GM06990 (cell line): ENCODE measurements at regions not wholly inside any gene's neighbourhood (a gene's known extent, or its start where the extent isn't known, plus 50 kb on each side); places are given as distances from the start of the nearest gene placed in this dataset.

Experiments used
- DNase-seq: peaks from one replicate; pipeline ENCODE4 v3.0.0-alpha.2; 2011; ENCODE audit not compliant: insufficient read length; ENCODE audit errors: extremely low read depth
- H3K27me3 ChIP-seq: replicated peaks from 2 replicates; pipeline ENCODE4 v1.6.0; 2011; ENCODE audit warnings: low read length; ENCODE audit not compliant: control insufficient read depth, insufficient read depth
- H3K36me3 ChIP-seq: 2 replicates; pipeline ENCODE4 v1.5.1; 2011; ENCODE audit warnings: low read length; ENCODE audit not compliant: control insufficient read depth, insufficient read depth
- H3K4me3 ChIP-seq: replicated peaks from 2 replicates; pipeline ENCODE4 v1.5.1; 2011; ENCODE audit warnings: low read depth, mild to moderate bottlenecking, control low read depth, low read length
- CTCF ChIP-seq: IDR thresholded peaks from 2 replicates; pipeline ENCODE4 v1.5.1; 2011; ENCODE audit warnings: low read length, control low read depth, mild to moderate bottlenecking, inconsistent platforms; ENCODE audit not compliant: insufficient read depth, poor library complexity, severe bottlenecking

DNA sequence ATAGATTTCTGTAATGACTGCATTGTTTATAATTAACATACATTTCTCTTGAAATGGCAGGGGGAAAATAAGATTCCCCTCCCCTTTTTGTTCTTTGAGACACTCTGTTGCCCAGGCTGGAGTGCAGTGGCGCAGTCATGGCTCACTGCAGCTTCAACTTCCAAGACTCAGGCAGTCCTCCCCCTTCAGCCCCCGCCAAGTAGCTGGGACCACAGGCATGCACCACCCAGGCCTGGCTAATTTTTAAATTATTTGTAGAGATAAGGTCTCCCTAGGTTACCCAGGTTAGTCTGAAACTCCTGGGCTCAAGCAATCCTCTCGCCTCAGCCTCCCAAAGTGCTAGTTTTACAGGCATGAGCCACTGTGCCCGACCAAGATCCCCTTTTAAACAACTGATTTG lies 67.7 kb downstream of the KATNIP start:
- DNase-seq, result no peak
- Histone ChIP-seq H3K36me3 (no peaks in the 10 kb centered on the region; the same call in none of the 2 replicates), H3K4me3 (no peak overlapping the region), H3K27me3 (no peaks in the 10 kb centered on the region)
- no peak for TF ChIP-seq CTCF

GRCh38 chr16:27618165-27618564 lies 68.2 kb downstream of the KATNIP start:
- Histone ChIP-seq H3K27me3 (no peaks in the 10 kb centered on the region), H3K4me3 (no peak overlapping the region), H3K36me3 (no peaks in the 10 kb centered on the region; the same call in none of the 2 replicates)
- no peak for DNase-seq
- TF ChIP-seq CTCF, result no peak

DNA sequence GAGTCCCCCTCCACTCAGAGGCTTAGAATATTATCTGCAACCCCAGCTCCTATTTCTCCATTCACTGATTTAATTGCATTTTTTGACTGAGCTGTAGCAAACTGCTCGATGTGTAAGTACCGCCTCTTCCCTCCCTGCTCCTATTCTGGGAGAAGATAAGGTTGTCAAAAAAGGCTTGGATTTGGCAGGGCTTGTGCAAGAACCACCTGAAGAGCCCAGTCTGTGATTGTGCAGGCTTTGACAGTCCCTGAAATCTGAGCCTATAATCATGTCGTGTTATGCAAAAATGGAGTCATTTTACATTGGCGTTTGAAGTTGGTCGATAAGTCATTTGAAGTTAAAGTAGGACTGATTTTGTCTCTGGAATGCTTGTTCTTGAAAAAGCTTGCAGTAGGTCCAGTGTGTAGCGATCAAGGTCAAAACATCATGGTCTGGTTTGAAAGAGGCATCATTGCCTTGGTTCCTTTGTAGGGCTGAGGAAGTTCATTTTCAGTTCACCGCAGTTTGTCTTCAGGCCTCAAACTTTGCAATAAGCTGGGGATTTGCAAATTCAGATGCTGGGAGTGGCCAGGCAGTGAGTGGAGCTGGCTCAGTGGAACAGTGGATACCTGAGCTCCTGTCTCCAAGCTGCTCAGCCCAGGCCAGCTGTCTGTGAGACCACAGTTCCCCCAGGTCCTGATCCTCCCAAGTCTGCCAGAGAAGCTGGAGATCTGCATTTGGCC lies 68.8 kb downstream of the KATNIP start:
- no peak overlapping the region for H3K4me3 ChIP-seq
- H3K36me3 ChIP-seq, result no peaks in the 10 kb centered on the region; the same call in none of the 2 replicates
- no peaks in the 10 kb centered on the region for H3K27me3 ChIP-seq
- TF ChIP-seq CTCF, result no peak
- DNase-seq, result no peak

GRCh38 chr16:27620541-27620940 lies 70.6 kb downstream of the KATNIP start:
- no peaks in the 10 kb centered on the region for H3K27me3 ChIP-seq
- no peak for TF ChIP-seq CTCF
- no peaks in the 10 kb centered on the region; the same call in none of the 2 replicates for H3K36me3 ChIP-seq
- DNase-seq, result no peak
- H3K4me3 ChIP-seq, result no peak overlapping the region

DNA sequence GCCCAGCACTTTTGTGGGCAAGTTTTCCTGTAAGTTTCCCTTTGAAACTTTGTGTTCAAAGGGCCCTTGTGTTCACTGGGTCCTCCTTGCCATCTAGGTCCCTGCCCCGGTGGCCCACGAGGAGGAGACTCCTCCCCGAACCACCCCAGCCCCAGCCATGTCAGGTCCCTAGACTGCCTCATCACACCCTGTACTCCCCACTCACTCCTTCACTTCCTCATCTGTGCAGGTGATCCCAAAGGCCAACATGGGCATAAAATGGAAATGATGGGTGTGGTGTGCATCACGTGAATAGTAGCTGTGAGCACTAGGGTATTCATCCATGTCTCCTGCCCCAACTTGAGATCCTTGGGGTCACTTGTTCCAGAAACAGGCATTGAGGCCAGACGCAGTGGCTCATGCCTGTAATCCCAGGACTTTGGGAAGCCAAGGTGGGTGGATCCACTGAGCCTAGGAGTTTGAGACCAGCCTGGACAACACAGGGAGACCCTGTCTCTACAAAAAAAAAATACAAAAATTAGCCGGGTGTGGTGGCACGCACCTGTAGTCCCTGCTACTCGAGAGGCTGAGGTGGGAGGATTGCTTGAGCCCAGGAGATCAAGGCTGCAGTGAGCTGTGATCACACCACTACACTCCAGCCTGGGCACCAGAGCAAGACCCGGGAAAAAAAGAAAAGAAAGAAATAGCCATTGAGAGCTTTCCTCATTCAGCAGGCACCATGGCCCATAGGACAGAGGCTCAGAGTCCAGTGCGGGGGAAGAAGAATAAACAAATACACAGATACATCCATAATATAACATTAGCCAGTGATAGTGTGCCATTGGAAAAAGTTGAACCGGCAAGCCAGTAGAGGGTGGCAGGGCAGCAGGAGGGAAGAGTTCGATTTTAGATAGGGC lies 74.5 kb downstream of the KATNIP start:
- Histone ChIP-seq H3K27me3 (no peaks in the 10 kb centered on the region), H3K4me3 (no peak overlapping the region), H3K36me3 (no peaks in the 10 kb centered on the region; the same call in 1 of the 2 replicates)
- DNase-seq, result no peak
- TF ChIP-seq CTCF, result no peak
